Breast epithelium (tissue), 3 donors: ENCODE measurements at regions not wholly inside any gene's neighbourhood (a gene's known extent, or its start where the extent isn't known, plus 50 kb on each side); places are given as distances from the start of the nearest gene placed in this dataset.

Experiments
- POLR2A ChIP-seq: fragments of 450-650 bp; IDR thresholded peaks from one replicate; pipeline ENCODE4 v1.6.1; 2016; ENCODE audit warnings: antibody characterized with exemption, mild to moderate bottlenecking, moderate library complexity
- TF ChIP-seq, protein P1 (sequence below), 3 donors: fragments of 450-650 bp; IDR thresholded peaks; one replicate each; pipeline ENCODE4 v1.5.1; 2016 to 2017; ENCODE audit warnings: antibody characterized with exemption in 3 of 3, mild to moderate bottlenecking in 3 of 3, moderate library complexity in 3 of 3

- TF ChIP-seq, protein P1, sequence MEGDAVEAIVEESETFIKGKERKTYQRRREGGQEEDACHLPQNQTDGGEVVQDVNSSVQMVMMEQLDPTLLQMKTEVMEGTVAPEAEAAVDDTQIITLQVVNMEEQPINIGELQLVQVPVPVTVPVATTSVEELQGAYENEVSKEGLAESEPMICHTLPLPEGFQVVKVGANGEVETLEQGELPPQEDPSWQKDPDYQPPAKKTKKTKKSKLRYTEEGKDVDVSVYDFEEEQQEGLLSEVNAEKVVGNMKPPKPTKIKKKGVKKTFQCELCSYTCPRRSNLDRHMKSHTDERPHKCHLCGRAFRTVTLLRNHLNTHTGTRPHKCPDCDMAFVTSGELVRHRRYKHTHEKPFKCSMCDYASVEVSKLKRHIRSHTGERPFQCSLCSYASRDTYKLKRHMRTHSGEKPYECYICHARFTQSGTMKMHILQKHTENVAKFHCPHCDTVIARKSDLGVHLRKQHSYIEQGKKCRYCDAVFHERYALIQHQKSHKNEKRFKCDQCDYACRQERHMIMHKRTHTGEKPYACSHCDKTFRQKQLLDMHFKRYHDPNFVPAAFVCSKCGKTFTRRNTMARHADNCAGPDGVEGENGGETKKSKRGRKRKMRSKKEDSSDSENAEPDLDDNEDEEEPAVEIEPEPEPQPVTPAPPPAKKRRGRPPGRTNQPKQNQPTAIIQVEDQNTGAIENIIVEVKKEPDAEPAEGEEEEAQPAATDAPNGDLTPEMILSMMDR (IDR thresholded peaks at IDR 0.05), result no peak
- no peak for TF ChIP-seq POLR2A
Measured at GRCh38 chr4:179671609-179672008, 2229.4 kb upstream of the AGA start.
